ENCODE measurements at regions not wholly inside any gene's neighbourhood (a gene's known extent, or its start where the extent isn't known, plus 50 kb on each side); places are given as distances from the start of the nearest gene placed in this dataset.

DNA sequence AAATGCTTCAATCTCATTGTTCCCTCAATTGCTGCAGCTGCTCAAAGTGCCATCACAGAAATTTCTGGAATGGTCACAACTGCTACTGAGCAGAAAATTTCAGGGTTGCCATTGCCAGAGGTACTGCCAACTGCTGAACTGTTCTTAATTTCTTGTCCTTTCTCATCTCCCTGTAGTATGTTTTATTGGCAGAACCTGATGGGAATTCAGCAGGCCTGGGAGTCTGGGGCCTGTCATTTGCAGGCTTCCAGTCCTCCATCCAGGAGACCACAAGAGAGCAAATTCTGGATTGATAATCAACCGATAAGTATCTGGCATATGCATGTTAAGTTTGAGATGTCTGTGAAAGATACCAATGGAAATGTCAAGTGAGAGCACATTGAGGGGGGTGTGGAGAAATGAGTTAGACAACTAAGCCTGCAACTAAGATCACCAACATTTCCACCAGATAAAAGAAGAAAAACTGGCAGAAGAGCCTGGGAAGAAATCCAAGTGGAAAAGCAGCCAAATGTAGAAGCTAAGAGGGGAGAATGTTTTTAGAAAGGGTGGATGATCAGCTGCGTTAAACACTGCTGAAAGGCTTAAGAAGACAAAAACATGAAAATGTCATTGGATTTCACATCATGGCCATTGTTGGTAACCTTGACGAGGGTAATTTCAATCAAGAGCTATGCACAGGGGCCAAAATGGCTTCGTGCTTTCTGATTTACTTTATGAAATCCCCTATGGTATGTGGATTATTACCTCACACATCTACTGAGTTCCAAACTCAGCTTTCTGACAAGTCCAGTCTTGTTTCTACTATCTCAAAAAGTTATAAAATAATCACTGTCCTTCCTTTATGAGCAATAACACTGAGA, 648.1 kb downstream of the PLPP3 start:
- peaks cover 12% of the 10 kb centered on the region for H3K27me3 Mint-ChIP-seq
- DNase-seq (no peak), ATAC-seq (no peak)
- no peak overlapping the region for H3K27ac Mint-ChIP-seq
- peaks cover 7 to 14% of the 10 kb centered on the region in 2 donors for H3K9me3 Mint-ChIP-seq
- no peaks in the 10 kb centered on the region for H3K4me1 Mint-ChIP-seq
- H3K4me3 Mint-ChIP-seq, result no peak overlapping the region

DNA sequence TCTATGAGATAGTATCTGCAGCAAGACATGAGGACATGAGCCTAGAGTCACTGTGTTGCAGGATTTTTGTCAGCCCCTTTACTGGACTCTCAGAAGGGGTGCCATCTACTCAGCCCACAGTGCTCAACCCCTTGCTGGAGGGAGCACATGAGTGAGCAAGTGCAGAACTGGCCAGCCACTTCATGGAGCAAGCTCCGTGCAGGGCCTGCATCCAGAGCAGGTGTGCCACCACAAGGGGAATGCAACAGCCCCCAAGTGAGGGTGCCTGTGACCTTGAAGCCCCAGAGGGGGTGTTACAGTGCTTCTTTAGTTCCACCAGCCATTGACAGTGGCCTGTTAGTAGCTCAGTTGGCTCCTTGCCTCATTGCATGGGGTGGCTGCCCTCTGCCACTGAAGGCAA, 649.7 kb downstream of the PLPP3 start:
- H3K9me3 Mint-ChIP-seq, result peaks cover 3 to 10% of the 10 kb centered on the region in 2 donors
- ATAC-seq, result no peak

DNA sequence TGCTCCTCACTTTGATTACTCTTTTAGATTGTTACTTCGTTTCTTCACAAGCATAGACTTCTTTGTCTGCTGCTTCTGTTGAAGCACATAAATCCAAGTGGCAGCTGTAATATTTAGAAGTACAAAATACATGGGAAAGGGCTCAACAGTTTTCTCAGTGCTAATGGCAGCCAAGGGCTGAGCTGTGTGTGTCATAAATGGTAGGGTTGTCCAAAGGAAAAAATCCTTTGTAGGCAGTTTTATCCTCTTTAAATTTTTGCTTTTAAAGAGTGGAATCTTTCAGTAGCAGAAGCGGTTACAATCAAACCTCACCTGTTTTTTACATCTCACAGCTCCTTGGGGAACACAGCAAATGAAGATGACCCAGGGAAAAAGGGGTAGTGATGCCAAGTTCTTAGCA, 650.8 kb downstream of the PLPP3 start:
- Mint-ChIP-seq H3K27ac (no peak overlapping the region), H3K9me3 (peaks cover 3 to 7% of the 10 kb centered on the region in 2 donors)
- ATAC-seq, result no peak

More for the DNA sequence above, 649.7 kb downstream of the PLPP3 start:
- no peak overlapping the region for H3K27ac Mint-ChIP-seq
- DNase-seq, result no peak
- H3K27me3 Mint-ChIP-seq, result peaks cover 12% of the 10 kb centered on the region
- no peaks in the 10 kb centered on the region for H3K4me1 Mint-ChIP-seq
- H3K4me3 Mint-ChIP-seq, result no peak overlapping the region

DNA sequence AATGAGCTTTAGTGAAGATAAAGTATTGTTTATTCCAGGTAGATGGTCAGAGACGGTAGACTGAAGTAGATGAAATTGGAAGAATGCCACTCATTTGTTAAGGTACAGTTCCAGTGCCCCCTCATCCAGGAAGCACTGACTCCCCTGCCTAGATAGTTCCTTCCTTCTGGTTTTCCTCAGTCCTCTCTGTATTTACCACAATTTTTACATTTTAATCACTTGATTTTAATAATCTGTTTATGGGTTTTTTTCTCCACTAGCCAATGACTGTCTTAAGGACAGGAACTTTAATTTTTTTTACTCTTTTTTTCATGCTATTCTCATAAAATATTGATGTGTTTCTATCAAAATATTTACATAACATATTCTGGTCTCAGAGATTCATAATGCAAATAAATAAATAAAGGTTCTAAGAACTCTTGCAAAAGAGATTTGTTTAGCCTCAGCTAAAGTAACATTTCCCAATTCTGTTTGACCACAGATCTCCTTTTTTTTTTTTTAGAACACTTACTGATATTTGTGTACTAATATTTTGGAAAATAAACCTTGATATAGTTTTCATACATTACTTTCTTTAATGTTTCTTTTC, 651.6 kb downstream of the PLPP3 start:
- ATAC-seq (no peak), DNase-seq (no peak)
- H3K27me3 Mint-ChIP-seq, result peaks cover 12% of the 10 kb centered on the region
- no peaks in the 10 kb centered on the region for H3K4me1 Mint-ChIP-seq
- no peak overlapping the region for H3K27ac Mint-ChIP-seq
- H3K9me3 Mint-ChIP-seq, result peaks cover 3 to 7% of the 10 kb centered on the region in 2 donors
- no peak overlapping the region for H3K4me3 Mint-ChIP-seq

More for the DNA sequence above, 650.8 kb downstream of the PLPP3 start:
- no peak for DNase-seq
- Mint-ChIP-seq H3K4me3 (no peak overlapping the region), H3K27me3 (peaks cover 12% of the 10 kb centered on the region), H3K4me1 (no peaks in the 10 kb centered on the region)

DNA sequence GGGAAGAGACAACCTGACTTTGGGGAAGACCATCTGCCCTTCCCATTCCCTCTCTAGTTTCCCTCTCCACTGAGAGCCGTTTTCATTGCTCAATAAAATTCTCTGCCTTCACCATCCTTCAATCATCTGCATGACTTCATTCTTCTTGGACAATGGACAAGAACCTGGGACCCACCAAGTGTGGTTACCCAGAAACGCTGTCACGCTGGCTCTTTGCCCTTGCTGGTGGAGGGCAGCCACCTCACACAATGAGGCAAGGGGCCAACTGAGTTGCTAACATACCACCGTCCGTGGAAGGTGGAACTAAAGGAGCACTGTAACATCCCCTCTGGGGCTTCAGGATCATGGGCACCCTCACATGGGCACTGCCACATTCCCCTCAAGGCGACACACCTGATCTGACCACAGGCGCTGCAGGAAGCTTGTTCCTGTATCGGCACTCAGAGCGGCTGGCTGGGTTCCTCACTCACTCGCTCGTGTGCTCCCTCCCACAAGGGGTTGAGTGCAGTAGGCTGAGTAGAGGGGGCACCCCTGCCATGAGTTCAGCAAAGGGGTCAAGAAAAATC, 652.4 kb downstream of the PLPP3 start:
- H3K4me3 Mint-ChIP-seq, result no peak overlapping the region
- ATAC-seq (no peak), DNase-seq (no peak)
- peaks cover 3 to 7% of the 10 kb centered on the region in 2 donors for H3K9me3 Mint-ChIP-seq
- no peak overlapping the region for H3K27ac Mint-ChIP-seq
- H3K27me3 Mint-ChIP-seq, result peaks cover 12% of the 10 kb centered on the region
- H3K4me1 Mint-ChIP-seq, result no peaks in the 10 kb centered on the region

DNA sequence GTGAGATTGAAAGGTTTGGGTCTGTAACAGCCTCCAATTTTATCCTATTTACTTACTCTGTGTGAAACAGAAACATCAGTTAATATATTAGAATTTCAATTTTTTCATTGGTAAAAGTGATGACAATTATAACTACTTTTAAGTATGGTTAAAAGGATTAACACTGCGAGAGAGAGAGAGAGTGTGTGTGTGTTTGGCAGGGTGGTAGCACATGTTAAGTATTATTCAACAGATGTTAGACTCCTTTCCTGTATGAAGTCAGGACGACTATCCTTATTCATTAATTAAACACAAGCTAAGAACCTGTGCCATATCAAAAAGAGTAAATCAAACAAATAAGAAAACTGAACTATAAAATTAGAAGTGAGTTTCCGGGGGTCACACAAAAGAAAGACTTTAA, 662.5 kb downstream of the PLPP3 start:
- no peak overlapping the region for H3K27ac Mint-ChIP-seq
- no peak for ATAC-seq

DNA sequence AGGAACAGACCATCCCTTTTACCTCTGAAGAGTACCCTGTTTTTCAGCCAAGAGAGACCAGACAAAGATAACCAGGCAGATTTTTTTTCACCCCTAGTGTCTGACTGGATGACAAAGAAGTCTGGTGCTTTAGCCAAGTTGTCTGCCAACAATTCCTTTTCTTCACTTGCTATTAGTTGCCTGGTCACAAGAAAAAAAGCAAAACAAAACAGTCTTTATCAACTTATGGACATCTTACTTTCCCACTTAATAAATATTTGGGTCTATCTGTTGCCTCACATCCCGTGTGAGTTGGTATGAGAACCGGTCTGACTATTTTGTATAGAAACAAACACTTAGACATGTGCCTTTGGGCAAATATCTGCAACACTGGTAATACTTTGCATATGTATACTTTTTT, 662.9 kb downstream of the PLPP3 start:
- no peak for DNase-seq
- H3K9me3 Mint-ChIP-seq, result peaks cover 0 to 6% of the 10 kb centered on the region in 2 donors
- no peak for ATAC-seq
- H3K27me3 Mint-ChIP-seq, result no peaks in the 10 kb centered on the region
- no peaks in the 10 kb centered on the region for H3K4me1 Mint-ChIP-seq
- no peak overlapping the region for H3K4me3 Mint-ChIP-seq
- no peak overlapping the region for H3K27ac Mint-ChIP-seq

More for the DNA sequence above, 662.5 kb downstream of the PLPP3 start:
- Mint-ChIP-seq H3K27me3 (no peaks in the 10 kb centered on the region), H3K9me3 (peaks cover 0 to 6% of the 10 kb centered on the region in 2 donors), H3K4me1 (no peaks in the 10 kb centered on the region), H3K4me3 (no peak overlapping the region)
- DNase-seq, result no peak

DNA sequence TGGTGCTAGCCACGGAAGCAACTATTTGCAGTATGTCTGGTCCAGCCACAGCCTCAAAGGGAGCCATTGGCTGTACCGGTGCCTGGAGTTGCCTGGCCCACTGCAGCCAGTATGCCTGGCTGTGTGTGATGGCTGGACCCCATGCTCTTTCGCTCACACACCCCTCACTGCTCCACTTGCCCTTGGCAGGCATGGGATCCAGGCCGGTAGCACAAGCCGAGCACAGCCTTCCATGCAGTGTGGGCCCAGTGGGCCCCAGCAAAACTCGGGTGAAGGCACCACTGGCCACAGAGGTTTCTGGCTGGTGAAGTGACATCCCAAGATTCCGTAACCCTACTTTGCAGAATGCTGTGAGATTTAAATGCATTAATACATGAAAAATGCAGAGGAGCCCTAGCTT, 665.8 kb downstream of the PLPP3 start:
- Mint-ChIP-seq H3K9me3 (peaks cover 0 to 6% of the 10 kb centered on the region in 2 donors), H3K27ac (no peak overlapping the region), H3K27me3 (no peaks in the 10 kb centered on the region), H3K4me3 (no peak overlapping the region), H3K4me1 (no peaks in the 10 kb centered on the region)
- ATAC-seq, result no peak
- DNase-seq, result no peak

DNA sequence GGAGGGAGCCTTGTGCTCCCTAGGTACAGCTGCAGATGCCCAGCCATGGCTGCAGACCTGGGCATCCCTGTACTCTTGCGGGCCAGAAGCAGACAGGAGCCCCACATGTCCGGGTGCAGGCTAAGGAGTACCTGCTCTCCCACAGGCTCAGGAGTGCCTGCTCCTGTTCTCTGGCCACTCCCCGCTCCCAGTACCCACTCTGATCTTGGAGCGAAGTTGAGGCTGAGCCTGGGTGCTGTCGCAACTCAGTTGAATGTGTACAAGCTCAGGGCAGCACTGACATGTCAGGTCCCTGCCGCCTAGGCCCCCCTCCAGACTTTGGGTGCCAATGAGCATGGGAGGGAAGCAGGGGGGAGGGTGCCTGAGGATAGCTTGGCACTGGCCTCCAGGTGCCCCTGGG, 666.9 kb downstream of the PLPP3 start:
- no peak overlapping the region for H3K4me3 Mint-ChIP-seq
- no peaks in the 10 kb centered on the region for H3K27me3 Mint-ChIP-seq
- no peak for DNase-seq
- no peak overlapping the region for H3K27ac Mint-ChIP-seq
- no peaks in the 10 kb centered on the region for H3K4me1 Mint-ChIP-seq
- no peak for ATAC-seq
- peaks cover 0 to 6% of the 10 kb centered on the region in 2 donors for H3K9me3 Mint-ChIP-seq

DNA sequence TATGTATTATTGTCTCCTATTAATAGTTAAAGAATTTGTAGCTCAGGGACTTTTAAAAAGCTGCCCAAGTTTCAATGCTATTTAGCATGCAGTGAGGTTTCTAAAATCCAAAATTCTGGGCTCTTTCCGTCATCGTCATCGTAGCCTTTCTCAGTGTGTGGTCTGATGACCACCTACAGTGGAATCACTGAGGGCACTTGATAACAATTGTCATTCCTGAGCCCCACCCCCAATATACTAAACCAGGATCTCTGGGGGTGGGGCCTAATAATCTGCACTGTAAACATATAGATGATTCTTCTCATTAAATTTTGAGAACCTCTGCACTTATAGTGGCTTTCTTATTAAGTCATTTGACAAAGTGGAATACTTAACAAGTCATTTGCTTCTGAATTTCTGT, 674.8 kb downstream of the PLPP3 start:
- Mint-ChIP-seq H3K4me1 (no peaks in the 10 kb centered on the region), H3K4me3 (no peak overlapping the region), H3K27ac (no peak overlapping the region), H3K9me3 (no peaks in the 10 kb centered on the region), H3K27me3 (peaks cover 6% of the 10 kb centered on the region)
- ATAC-seq (no peak), DNase-seq (no peak)

DNA sequence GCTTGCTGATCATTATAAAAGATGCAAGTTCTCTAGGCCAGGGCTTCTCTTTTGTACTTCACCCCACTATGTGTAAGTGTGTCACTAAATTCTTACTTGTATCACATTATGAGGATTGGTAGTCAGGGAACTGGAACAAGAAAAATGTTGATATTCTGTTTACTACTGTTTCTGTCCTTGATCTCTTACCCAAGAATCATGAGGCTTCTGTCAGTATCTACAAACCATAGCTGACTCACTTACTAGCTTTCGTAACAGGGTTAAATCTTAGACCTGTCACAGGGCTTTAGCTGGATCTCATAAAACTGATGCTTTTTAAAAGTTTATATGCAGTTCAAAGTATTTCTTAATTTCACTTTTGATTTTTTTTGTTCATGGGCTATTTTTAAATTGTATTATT, 681.2 kb downstream of the PLPP3 start:
- no peak for DNase-seq
- ATAC-seq, result no peak
- Mint-ChIP-seq H3K27ac (no peak overlapping the region), H3K4me1 (no peaks in the 10 kb centered on the region), H3K4me3 (no peak overlapping the region), H3K9me3 (peaks cover under 1 to 6% of the 10 kb centered on the region in 2 donors), H3K27me3 (no peaks in the 10 kb centered on the region)

DNA sequence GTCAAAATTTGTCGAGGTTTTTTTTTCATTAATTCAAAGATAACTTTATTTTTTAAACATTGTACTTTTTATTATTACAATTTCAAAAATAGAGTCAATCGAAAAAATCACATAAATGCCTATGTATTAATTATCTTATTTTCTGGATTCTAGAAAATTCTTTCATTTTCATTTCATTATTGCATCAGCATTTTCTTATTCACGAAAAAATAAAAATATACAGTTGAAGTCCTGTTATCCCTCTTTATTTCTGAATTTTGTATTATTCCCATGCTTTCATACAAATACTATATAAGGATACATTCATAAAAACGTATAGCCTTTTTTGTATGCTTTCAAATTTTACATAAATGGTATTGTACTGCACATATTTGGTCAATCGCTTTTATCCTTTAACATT, 681.0 kb upstream of the USP24 start:
- H3K27me3 Mint-ChIP-seq, result peaks cover 18% of the 10 kb centered on the region

DNA sequence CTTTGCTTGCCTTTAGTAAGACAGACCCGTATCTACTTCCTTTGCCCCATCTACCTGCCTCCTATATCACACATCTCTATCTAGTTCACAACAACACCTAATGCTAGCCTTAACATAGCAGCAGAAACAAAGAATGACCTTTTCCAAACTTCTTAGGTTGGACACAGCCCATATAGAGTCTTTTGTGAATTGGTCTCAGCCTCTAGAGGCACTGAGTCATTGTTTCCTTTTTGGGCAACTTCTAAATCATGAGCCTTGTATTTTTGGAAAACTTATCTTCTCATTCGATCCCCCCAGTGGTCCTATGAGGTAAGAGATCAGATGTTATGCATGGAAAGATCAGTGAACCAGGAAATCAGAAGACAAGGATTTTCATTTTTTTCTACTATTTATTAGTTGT, 679.4 kb upstream of the USP24 start:
- Mint-ChIP-seq H3K27ac (no peak overlapping the region), H3K27me3 (peaks cover 20% of the 10 kb centered on the region), H3K4me1 (no peaks in the 10 kb centered on the region), H3K9me3 (peaks cover 6 to 19% of the 10 kb centered on the region in 2 donors), H3K4me3 (no peak overlapping the region)
- ATAC-seq, result no peak
- no peak for DNase-seq

More for the DNA sequence above, 681.0 kb upstream of the USP24 start:
- Mint-ChIP-seq H3K4me3 (no peak overlapping the region), H3K27ac (no peak overlapping the region), H3K4me1 (no peaks in the 10 kb centered on the region), H3K9me3 (peaks cover 6 to 19% of the 10 kb centered on the region in 2 donors)
- DNase-seq (no peak), ATAC-seq (no peak)

DNA sequence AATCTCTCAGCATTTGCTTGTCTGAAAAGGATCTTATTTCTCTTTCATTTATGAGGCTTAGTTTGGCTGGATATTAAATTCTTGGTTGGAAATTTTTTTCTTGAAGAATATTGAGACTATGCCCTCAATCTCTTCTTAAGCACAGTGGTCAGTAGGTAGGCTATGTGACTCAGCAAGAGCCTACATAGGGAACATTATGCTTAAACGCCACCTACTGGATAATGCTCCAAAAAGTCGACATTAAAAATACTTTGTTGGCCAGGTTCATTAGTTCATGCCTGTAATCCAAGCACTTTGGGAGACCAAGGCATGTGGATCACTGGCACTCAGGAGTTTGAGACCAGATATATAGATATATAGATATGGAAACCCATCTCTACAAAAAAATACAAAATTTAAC, 678.0 kb upstream of the USP24 start:
- Mint-ChIP-seq H3K4me3 (no peak overlapping the region), H3K9me3 (peaks cover 6 to 19% of the 10 kb centered on the region in 2 donors), H3K27ac (no peak overlapping the region), H3K4me1 (no peaks in the 10 kb centered on the region), H3K27me3 (peaks cover 20% of the 10 kb centered on the region)
- ATAC-seq (no peak), DNase-seq (no peak)

DNA sequence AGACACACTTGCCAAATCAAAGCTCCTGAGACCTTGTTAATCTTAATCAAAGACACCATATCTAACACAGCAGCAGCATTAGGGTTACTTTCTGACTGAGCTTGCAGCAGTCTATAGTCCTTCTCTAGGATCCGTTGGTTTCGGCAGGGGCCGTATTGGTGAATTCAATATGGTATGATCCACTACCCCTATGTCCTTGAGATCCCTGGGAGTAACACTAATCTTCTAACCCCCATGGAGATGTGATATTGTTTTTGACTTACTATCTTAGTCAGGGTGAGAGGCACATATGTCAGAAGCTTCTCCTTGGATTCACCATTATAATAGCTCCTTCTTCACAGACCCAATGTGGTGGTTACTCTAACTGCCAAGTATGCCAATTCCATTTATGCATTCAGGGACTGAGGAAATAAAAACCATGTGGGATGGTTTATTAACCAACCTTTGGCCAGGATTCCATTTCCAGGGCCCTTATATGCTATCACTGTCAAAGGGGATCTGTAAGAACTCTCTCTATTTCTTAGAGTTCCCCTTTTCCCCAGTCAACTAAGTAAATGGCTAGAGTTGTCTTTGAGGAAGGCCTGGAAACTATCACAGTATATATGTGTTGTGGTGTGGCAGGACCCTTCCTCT, 673.6 kb upstream of the USP24 start:
- no peak overlapping the region for H3K4me3 Mint-ChIP-seq
- peaks cover 0 to 19% of the 10 kb centered on the region in 2 donors for H3K9me3 Mint-ChIP-seq
- H3K27ac Mint-ChIP-seq, result no peak overlapping the region
- no peaks in the 10 kb centered on the region for H3K4me1 Mint-ChIP-seq
- ATAC-seq, result no peak
- H3K27me3 Mint-ChIP-seq, result peaks cover 20% of the 10 kb centered on the region
- no peak for DNase-seq
